Fibroblast of lung (primary cell): ENCODE measurements at regions not wholly inside any gene's neighbourhood (a gene's known extent, or its start where the extent isn't known, plus 50 kb on each side); places are given as distances from the start of the nearest gene placed in this dataset.
"Not testable (repeated sequence)": the region's sequence is repeated elsewhere in the genome, so short reads cannot be mapped to it uniquely, and the experiment has no call there.

Experiments used
- EZH2 ChIP-seq: IDR thresholded peaks from 2 replicates; pipeline ENCODE4 v1.5.1; 2012; ENCODE audit warnings: low read length, control low read depth, mild to moderate bottlenecking; ENCODE audit errors: missing control alignments
- TF ChIP-seq, protein P1 (sequence below), 2 donors: IDR thresholded peaks in 1 of 2; conservative IDR thresholded peaks in 1 of 2; 1 replicate in 1 of 2; 2 replicates in 1 of 2; pipeline ENCODE4 v1.5.1; 2011 to 2012; ENCODE audit warnings: low read length in 2 of 2, control low read depth in 1 of 2, inconsistent platforms in 1 of 2, low read depth in 1 of 2, mild to moderate bottlenecking in 1 of 2

DNA sequence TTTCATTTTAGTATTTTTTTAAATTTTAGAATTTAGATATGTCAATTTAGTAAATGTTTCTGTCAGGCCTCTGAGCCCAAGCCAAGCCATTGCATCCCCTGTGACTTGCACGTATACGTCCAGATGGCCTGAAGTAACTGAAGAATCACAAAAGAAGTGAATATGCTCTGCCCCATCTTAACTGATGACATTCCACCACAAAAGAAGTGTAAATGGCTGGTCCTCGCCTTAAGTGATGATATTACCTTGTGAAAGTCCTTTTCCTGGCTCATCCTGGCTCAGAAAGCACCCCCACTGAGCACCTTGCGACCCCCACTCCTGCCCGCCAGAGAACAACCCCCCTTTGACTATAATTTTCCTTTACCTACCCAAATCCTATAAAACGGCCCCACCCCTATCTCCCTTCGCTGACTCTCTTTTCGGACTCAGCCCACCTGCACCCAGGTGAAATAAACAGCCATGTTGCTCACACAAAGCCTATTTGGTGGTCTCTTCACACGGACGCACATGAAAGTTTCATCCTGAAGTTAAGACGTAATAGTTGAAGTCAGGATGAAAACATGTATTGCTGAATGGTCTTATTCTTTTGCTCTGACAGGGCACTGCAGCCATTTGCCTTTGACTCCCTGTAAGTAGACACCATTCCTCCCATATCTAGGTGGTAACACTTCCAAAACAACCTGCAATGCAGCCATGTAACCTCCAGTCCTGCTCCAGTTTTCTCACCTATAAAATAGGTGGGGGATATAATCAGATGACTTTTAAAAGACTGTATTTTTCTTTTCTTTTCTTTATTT is 295.3 kb downstream of the HIVEP2 start:
- TF ChIP-seq, protein P1, sequence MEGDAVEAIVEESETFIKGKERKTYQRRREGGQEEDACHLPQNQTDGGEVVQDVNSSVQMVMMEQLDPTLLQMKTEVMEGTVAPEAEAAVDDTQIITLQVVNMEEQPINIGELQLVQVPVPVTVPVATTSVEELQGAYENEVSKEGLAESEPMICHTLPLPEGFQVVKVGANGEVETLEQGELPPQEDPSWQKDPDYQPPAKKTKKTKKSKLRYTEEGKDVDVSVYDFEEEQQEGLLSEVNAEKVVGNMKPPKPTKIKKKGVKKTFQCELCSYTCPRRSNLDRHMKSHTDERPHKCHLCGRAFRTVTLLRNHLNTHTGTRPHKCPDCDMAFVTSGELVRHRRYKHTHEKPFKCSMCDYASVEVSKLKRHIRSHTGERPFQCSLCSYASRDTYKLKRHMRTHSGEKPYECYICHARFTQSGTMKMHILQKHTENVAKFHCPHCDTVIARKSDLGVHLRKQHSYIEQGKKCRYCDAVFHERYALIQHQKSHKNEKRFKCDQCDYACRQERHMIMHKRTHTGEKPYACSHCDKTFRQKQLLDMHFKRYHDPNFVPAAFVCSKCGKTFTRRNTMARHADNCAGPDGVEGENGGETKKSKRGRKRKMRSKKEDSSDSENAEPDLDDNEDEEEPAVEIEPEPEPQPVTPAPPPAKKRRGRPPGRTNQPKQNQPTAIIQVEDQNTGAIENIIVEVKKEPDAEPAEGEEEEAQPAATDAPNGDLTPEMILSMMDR (conservative IDR thresholded peaks at IDR 0.05 in 1 of 2, IDR thresholded peaks at IDR 0.05 in 1 of 2; ENCODE audit: low read depth in 1 of 2, low read length in 2 of 2), result not testable (repeated sequence)
- TF ChIP-seq EZH2, result not testable (repeated sequence)
